ENCODE measurements at regions not wholly inside any gene's neighbourhood (a gene's known extent, or its start where the extent isn't known, plus 50 kb on each side); places are given as distances from the start of the nearest gene placed in this dataset.
"Not testable (repeated sequence)": the region's sequence is repeated elsewhere in the genome, so short reads cannot be mapped to it uniquely, and the experiment has no call there.

- CTCF ChIA-PET, result no interaction called here
- H3K27ac ChIP-seq (ENCODE audit: low read depth, low read length), result no peak overlapping the region
Measured at GRCh38 chr17:20703781-20704180, 124.3 kb downstream of the CDRT15L2 start.

GRCh38 chr17:20705186-20705585 lies 125.7 kb downstream of the CDRT15L2 start:
- POLR2A ChIA-PET; H3K27ac ChIP-seq (ENCODE audit: low read depth, low read length); H3K9me3 ChIP-seq (ENCODE audit: control insufficient read depth, insufficient read depth, low read length); DNase-seq (ENCODE audit: low read depth, low spot score); CTCF ChIA-PET; H3K4me3 ChIP-seq (ENCODE audit: low read depth, low read length); H3K27me3 ChIP-seq (ENCODE audit: control insufficient read depth, insufficient read depth, low read length): not testable (repeated sequence)

More at GRCh38 chr17:20703781-20704180, 124.3 kb downstream of the CDRT15L2 start:
- TF ChIP-seq CTCF (IDR thresholded peaks at IDR 0.05; ENCODE audit: low read depth, low read length), result no peak
- H3K27me3 ChIP-seq (ENCODE audit: control insufficient read depth, insufficient read depth, low read length), result peaks cover 4% of the 10 kb centered on the region
- DNase-seq (ENCODE audit: low read depth, low spot score), result no peak
- no peaks in the 10 kb centered on the region for H3K9me3 ChIP-seq (ENCODE audit: control insufficient read depth, insufficient read depth, low read length)
- POLR2A ChIA-PET, result no interaction called here
- no peak overlapping the region for H3K4me3 ChIP-seq (ENCODE audit: low read depth, low read length)

- no peak for DNase-seq (ENCODE audit: low read depth, low spot score)
- TF ChIP-seq CTCF (IDR thresholded peaks at IDR 0.05; ENCODE audit: low read depth, low read length), result no peak
- no peaks in the 10 kb centered on the region for H3K9me3 ChIP-seq (ENCODE audit: control insufficient read depth, insufficient read depth, low read length)
- no peak overlapping the region for H3K27ac ChIP-seq (ENCODE audit: low read depth, low read length)
- H3K4me3 ChIP-seq (ENCODE audit: low read depth, low read length), result no peak overlapping the region
- POLR2A ChIA-PET, result no interaction called here
- CTCF ChIA-PET, result no interaction called here
- peaks cover 4% of the 10 kb centered on the region for H3K27me3 ChIP-seq (ENCODE audit: control insufficient read depth, insufficient read depth, low read length)
Measured at GRCh38 chr17:20706751-20707373, 127.3 kb downstream of the CDRT15L2 start.

GRCh38 chr17:20708821-20709220 lies 129.3 kb downstream of the CDRT15L2 start:
- CTCF ChIA-PET, result interaction anchor here (0.6 kb wide), 1 partner anchor 444 kb away, joined by 8 read pairs; no protein-coding TSS in a partner anchor
- POLR2A ChIA-PET; H3K4me3 ChIP-seq (ENCODE audit: low read depth, low read length); H3K27me3 ChIP-seq (ENCODE audit: control insufficient read depth, insufficient read depth, low read length); DNase-seq (ENCODE audit: low read depth, low spot score); H3K27ac ChIP-seq (ENCODE audit: low read depth, low read length); H3K9me3 ChIP-seq (ENCODE audit: control insufficient read depth, insufficient read depth, low read length): not testable (repeated sequence)

GRCh38 chr17:20716481-20716880 lies 137.0 kb downstream of the CDRT15L2 start:
- DNase-seq (ENCODE audit: low read depth, low spot score); H3K4me3 ChIP-seq (ENCODE audit: low read depth, low read length); POLR2A ChIA-PET; H3K27me3 ChIP-seq (ENCODE audit: control insufficient read depth, insufficient read depth, low read length); H3K27ac ChIP-seq (ENCODE audit: low read depth, low read length); H3K9me3 ChIP-seq (ENCODE audit: control insufficient read depth, insufficient read depth, low read length); CTCF ChIA-PET: not testable (repeated sequence)

- no peak for TF ChIP-seq CTCF (IDR thresholded peaks at IDR 0.05; ENCODE audit: low read depth, low read length)
- no peak overlapping the region for H3K4me3 ChIP-seq (ENCODE audit: low read depth, low read length)
- CTCF ChIA-PET, result no interaction called here
- POLR2A ChIA-PET, result no interaction called here
- H3K9me3 ChIP-seq (ENCODE audit: control insufficient read depth, insufficient read depth, low read length), result no peaks in the 10 kb centered on the region
- no peak overlapping the region for H3K27ac ChIP-seq (ENCODE audit: low read depth, low read length)
- no peak for DNase-seq (ENCODE audit: low read depth, low spot score)
- no peaks in the 10 kb centered on the region for H3K27me3 ChIP-seq (ENCODE audit: control insufficient read depth, insufficient read depth, low read length)
Measured at GRCh38 chr17:20721171-20721570, 141.6 kb downstream of the CDRT15L2 start.

- DNase-seq (ENCODE audit: low read depth, low spot score); H3K27me3 ChIP-seq (ENCODE audit: control insufficient read depth, insufficient read depth, low read length); POLR2A ChIA-PET; H3K4me3 ChIP-seq (ENCODE audit: low read depth, low read length); H3K27ac ChIP-seq (ENCODE audit: low read depth, low read length); H3K9me3 ChIP-seq (ENCODE audit: control insufficient read depth, insufficient read depth, low read length); CTCF ChIA-PET: not testable (repeated sequence)
Measured at GRCh38 chr17:20724391-20724790, 144.9 kb downstream of the CDRT15L2 start.

- H3K27ac ChIP-seq (ENCODE audit: low read depth, low read length); H3K27me3 ChIP-seq (ENCODE audit: control insufficient read depth, insufficient read depth, low read length); H3K4me3 ChIP-seq (ENCODE audit: low read depth, low read length); H3K9me3 ChIP-seq (ENCODE audit: control insufficient read depth, insufficient read depth, low read length); DNase-seq (ENCODE audit: low read depth, low spot score); POLR2A ChIA-PET; CTCF ChIA-PET: not testable (repeated sequence)
Measured at GRCh38 chr17:20727201-20727600, 147.7 kb downstream of the CDRT15L2 start.

All from AG04450 (cell line).